ENCODE measurements at regions not wholly inside any gene's neighbourhood (a gene's known extent, or its start where the extent isn't known, plus 50 kb on each side); places are given as distances from the start of the nearest gene placed in this dataset.

DNA sequence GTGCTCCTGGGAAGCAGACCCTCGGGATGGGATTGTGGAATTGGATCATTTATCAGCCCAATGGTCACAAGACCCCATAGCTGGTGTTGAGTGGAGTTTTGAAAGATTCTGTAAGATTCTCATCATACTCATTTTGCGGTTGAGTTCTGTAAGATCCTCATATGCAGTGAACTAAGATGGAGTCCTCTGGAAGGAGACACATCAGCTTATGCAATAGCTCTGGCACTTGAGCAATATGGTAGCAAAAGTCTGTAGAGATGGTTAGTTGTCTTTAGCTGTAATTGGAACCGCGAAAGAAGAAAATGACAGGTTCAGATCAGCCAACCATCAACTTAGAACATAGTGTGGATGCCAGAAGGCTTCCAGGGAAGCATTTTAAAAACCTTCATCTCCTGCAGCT lies 184.5 kb upstream of the TSC22D2 start:
- Histone ChIP-seq H3K14ac (replicated peaks; ENCODE audit: low read depth, low read length) (no peak overlapping the region), H3K56ac (ENCODE audit: extremely low read depth, insufficient read depth, low read length) (no peak overlapping the region)

More for the DNA sequence above, 184.5 kb upstream of the TSC22D2 start:
- Histone ChIP-seq H3K23ac (ENCODE audit: low read depth, low read length) (no peak overlapping the region), H4K5ac (ENCODE audit: low read depth, low read length) (no peak overlapping the region), H3K27ac (ENCODE audit: insufficient read depth, low read length) (no peak overlapping the region), H4K20me1 (ENCODE audit: insufficient read depth, low read length) (no peaks in the 10 kb centered on the region), H2BK5ac (ENCODE audit: low read depth, low read length, poor library complexity, severe bottlenecking) (no peak overlapping the region), H4K91ac (ENCODE audit: insufficient read depth, low read depth, low read length) (no peak overlapping the region), H2AK9ac (replicated peaks; ENCODE audit: low read depth, low read length, poor library complexity) (no peak overlapping the region), H2BK20ac (ENCODE audit: low read depth, low read length) (no peak overlapping the region), H3K4me1 (ENCODE audit: control insufficient read depth, insufficient read depth, low read length) (peaks cover 2% of the 10 kb centered on the region; the same call in 1 of the 2 replicates), H3K79me1 (ENCODE audit: low read depth in 1 of 2, low read length in 2 of 2) (peaks cover 0 to 12% of the 10 kb centered on the region in 2 experiments; a peak in 2 of 4 replicates), H2BK120ac (ENCODE audit: low read depth, low read length) (no peak overlapping the region), H3K9ac (ENCODE audit: low read depth, low read length) (no peak overlapping the region), H3K9me1 (ENCODE audit: insufficient read depth, low read length) (peaks cover 4% of the 10 kb centered on the region; the same call in 1 of the 2 replicates), H3K27me3 (ENCODE audit: control insufficient read depth, insufficient read depth, low read length) (no peaks in the 10 kb centered on the region), H3K9me3 (ENCODE audit: control insufficient read depth, insufficient read depth, low read length) (no peaks in the 10 kb centered on the region), H4K8ac (ENCODE audit: low read depth in 2 of 2, low read length in 2 of 2) (no peak overlapping the region), H2AK5ac (ENCODE audit: low read depth, low read length) (no peak overlapping the region), H3K36me3 (ENCODE audit: control insufficient read depth, insufficient read depth, low read length) (no peaks in the 10 kb centered on the region), H2BK15ac (ENCODE audit: low read depth, low read length) (no peak overlapping the region), H3K4me3 (ENCODE audit: insufficient read depth, low read depth, low read length) (no peak overlapping the region), H2AFZ (replicated peaks; ENCODE audit: low read length, poor library complexity) (no peak overlapping the region), H3K18ac (ENCODE audit: low read depth, low read length) (no peak overlapping the region), H3K4ac (ENCODE audit: low read depth, low read length) (no peak overlapping the region), H3K4me2 (ENCODE audit: low read depth, low read length) (no peak overlapping the region)
- ChIA-PET POLR2A (ENCODE audit: unreplicated experiment) (interaction anchor here (0.6 kb wide), 3 partner anchors 40 to 275 kb away, joined by 5 to 7 read pairs (median 7); no protein-coding TSS in a partner anchor), CTCF (interaction anchor here (0.5 kb wide), 1 partner anchor 186 kb away, joined by 3 read pairs; no protein-coding TSS in a partner anchor)
- no CpG with 5 or more reads among the region's 4 CpGs for WGBS, 2 experiments (ENCODE audit: extremely low coverage in 2 of 2, insufficient read length in 1 of 2)
- ATAC-seq (ENCODE audit: low read depth) (no peak), DNase-seq (no peak)
- dilution Hi-C loops (cut with HindIII; ENCODE audit: low sequenced_read_pairs, unreplicated experiment) (no loop called here), intact Hi-C loops (cut with micrococcal nuclease) (no loop called here), in situ Hi-C loops (cut with MboI; ENCODE audit: low sequenced_read_pairs) (no loop called here)
- no TSS peak for BruUV-seq (replicated peaks)
- TF ChIP-seq CEBPB (IDR thresholded peaks at IDR 0.05; ENCODE audit: low read depth, low read length) (peak; percentile 53; the same call in 1 of the 2 replicates), FOS (IDR thresholded peaks at IDR 0.05; ENCODE audit: low read depth, low read length) (no peak)

All from IMR-90 (cell line).